ENCODE measurements at regions not wholly inside any gene's neighbourhood (a gene's known extent, or its start where the extent isn't known, plus 50 kb on each side); places are given as distances from the start of the nearest gene placed in this dataset.

- intact Hi-C loops (cut with DNase I): no loop called here
- H3K9me3 ChIP-seq: no peaks in the 10 kb centered on the region
- no peaks in the 10 kb centered on the region for H3K36me3 ChIP-seq
- DNase-seq: no peak
- WGBS, 2 donors: 57 to 83% methylated on average over 1 of the region's 2 CpGs
- TF ChIP-seq POLR2A (IDR thresholded peaks at IDR 0.05) (no peak), CTCF (IDR thresholded peaks at IDR 0.05) (no peak)
- no peak overlapping the region for H3K27ac ChIP-seq
- H3K4me1 ChIP-seq: no peaks in the 10 kb centered on the region
- H3K4me3 ChIP-seq: no peak overlapping the region
- H3K27me3 ChIP-seq: peaks cover 0 to 80% (median 0%) of the 10 kb centered on the region in 4 donors
Observed at GRCh38 chr1:36656271-36656670, 173.6 kb upstream of the CSF3R start.

- no peaks in the 10 kb centered on the region for H3K36me3 ChIP-seq
- H3K27me3 ChIP-seq: peaks cover 0 to 81% (median 0%) of the 10 kb centered on the region in 4 donors
- no peaks in the 10 kb centered on the region for H3K9me3 ChIP-seq
- no peak overlapping the region for H3K4me3 ChIP-seq
- intact Hi-C loops (cut with DNase I): no loop called here
- H3K27ac ChIP-seq: no peak overlapping the region
- TF ChIP-seq CTCF (IDR thresholded peaks at IDR 0.05) (no peak), POLR2A (IDR thresholded peaks at IDR 0.05) (no peak)
- DNase-seq: no peak
- no peaks in the 10 kb centered on the region for H3K4me1 ChIP-seq
- WGBS, 2 donors: 63 to 67% methylated on average over 4 of the region's 4 CpGs
Observed at GRCh38 chr1:36654586-36654985, 171.9 kb upstream of the CSF3R start.

GRCh38 chr1:36653850-36654249 is 171.1 kb upstream of the CSF3R start:
- intact Hi-C loops (cut with DNase I): no loop called here
- no peaks in the 10 kb centered on the region for H3K9me3 ChIP-seq
- TF ChIP-seq POLR2A (IDR thresholded peaks at IDR 0.05) (no peak), CTCF (IDR thresholded peaks at IDR 0.05) (no peak)
- peaks cover 0 to 83% (median 0%) of the 10 kb centered on the region in 4 donors for H3K27me3 ChIP-seq
- no peaks in the 10 kb centered on the region for H3K4me1 ChIP-seq
- no peak overlapping the region for H3K4me3 ChIP-seq
- no peaks in the 10 kb centered on the region for H3K36me3 ChIP-seq
- no peak overlapping the region for H3K27ac ChIP-seq
- no peak for DNase-seq
- 28 to 30% methylated on average over 6 to 8 of the region's 8 CpGs for WGBS, 2 donors

GRCh38 chr1:36652586-36652985 is 169.9 kb upstream of the CSF3R start:
- intact Hi-C loops (cut with DNase I): no loop called here
- no peak for DNase-seq
- TF ChIP-seq POLR2A (IDR thresholded peaks at IDR 0.05) (no peak), CTCF (IDR thresholded peaks at IDR 0.05) (no peak)

GRCh38 chr1:36652011-36652410 is 169.3 kb upstream of the CSF3R start:
- Histone ChIP-seq H3K27ac (no peak overlapping the region), H3K4me3 (no peak overlapping the region), H3K9me3 (no peaks in the 10 kb centered on the region), H3K36me3 (no peaks in the 10 kb centered on the region), H3K4me1 (no peaks in the 10 kb centered on the region), H3K27me3 (peaks cover 0 to 84% (median 0%) of the 10 kb centered on the region in 4 donors)
- 50 to 66% methylated on average over 2 of the region's 2 CpGs for WGBS, 2 donors
- intact Hi-C loops (cut with DNase I): no loop called here
- DNase-seq: no peak
- TF ChIP-seq POLR2A (IDR thresholded peaks at IDR 0.05) (no peak), CTCF (IDR thresholded peaks at IDR 0.05) (no peak)

More at GRCh38 chr1:36652586-36652985, 169.9 kb upstream of the CSF3R start:
- Histone ChIP-seq H3K4me3 (no peak overlapping the region), H3K36me3 (no peaks in the 10 kb centered on the region), H3K4me1 (no peaks in the 10 kb centered on the region), H3K9me3 (no peaks in the 10 kb centered on the region), H3K27ac (no peak overlapping the region), H3K27me3 (peaks cover 0 to 84% (median 0%) of the 10 kb centered on the region in 4 donors)
- WGBS, 2 donors: 73 to 84% methylated on average over 2 of the region's 2 CpGs

Data from esophagus squamous epithelium (tissue), 5 donors.